SK-N-SH treated with all-trans-retinoic acid at 6 μM for 48 hours (cell line): ENCODE measurements at regions not wholly inside any gene's neighbourhood (a gene's known extent, or its start where the extent isn't known, plus 50 kb on each side); places are given as distances from the start of the nearest gene placed in this dataset.

Experiments used
- ARNTL ChIP-seq: fragments of 450-650 bp; formaldehyde crosslinking; IDR thresholded peaks from 2 replicates; pipeline ENCODE4 v1.5.0; 2020; ENCODE audit warnings: low read depth, mild to moderate bottlenecking, moderate library complexity, borderline replicate concordance
- CREB5 ChIP-seq: fragments of 250-450 bp; sonication (Bioruptor Pico); IDR thresholded peaks from 2 replicates; pipeline ENCODE4 v1.5.1; 2020; ENCODE audit warnings: low read depth, mild to moderate bottlenecking, moderate library complexity
- CSRNP3 ChIP-seq: fragments of 250-450 bp; sonication (Bioruptor Pico); IDR thresholded peaks from 2 replicates; pipeline ENCODE4 v1.5.1; 2021; ENCODE audit warnings: mild to moderate bottlenecking, moderate library complexity
- PPARA ChIP-seq: fragments of 250-450 bp; sonication (Bioruptor Pico); IDR thresholded peaks from 2 replicates; pipeline ENCODE4 v1.5.0; 2020; ENCODE audit warnings: mild to moderate bottlenecking, borderline replicate concordance
- ZC3H10 ChIP-seq: fragments of 250-450 bp; sonication (Bioruptor Pico); IDR thresholded peaks from 2 replicates; pipeline ENCODE4 v1.5.1; 2021; ENCODE audit warnings: mild to moderate bottlenecking, moderate library complexity
- ZFP30 ChIP-seq: fragments of 450-650 bp; formaldehyde crosslinking; IDR thresholded peaks from 2 replicates; pipeline ENCODE4 v1.5.0; 2022; ENCODE audit warnings: mild to moderate bottlenecking, moderate library complexity

- TF ChIP-seq CSRNP3 (no peak), ZFP30 (no peak), PPARA (CRISPR knock-in tag) (no peak), ZC3H10 (CRISPR knock-in tag) (no peak), ARNTL (no peak), CREB5 (CRISPR knock-in tag) (no peak)
Observed at GRCh38 chr9:99592834-99593574, 228.7 kb upstream of the NR4A3 start.
